ENCODE measurements at regions not wholly inside any gene's neighbourhood (a gene's known extent, or its start where the extent isn't known, plus 50 kb on each side); places are given as distances from the start of the nearest gene placed in this dataset.

GRCh38 chr12:128075332-128075731 is 191.6 kb upstream of the TMEM132C start:
- no peak for TF ChIP-seq EZH2 (IDR thresholded peaks at IDR 0.05; ENCODE audit: borderline replicate concordance, low read length)
- no peak for TF ChIP-seq CTCF (conservative IDR thresholded peaks at IDR 0.05 in 1 of 2, IDR thresholded peaks at IDR 0.05 in 1 of 2; ENCODE audit: extremely low read depth in 1 of 2, insufficient read depth in 1 of 2, low read depth in 1 of 2, low read length in 2 of 2)

All from mammary epithelial cell (primary cell).